ENCODE measurements at regions not wholly inside any gene's neighbourhood (a gene's known extent, or its start where the extent isn't known, plus 50 kb on each side); places are given as distances from the start of the nearest gene placed in this dataset.

- TF ChIP-seq, protein P1, sequence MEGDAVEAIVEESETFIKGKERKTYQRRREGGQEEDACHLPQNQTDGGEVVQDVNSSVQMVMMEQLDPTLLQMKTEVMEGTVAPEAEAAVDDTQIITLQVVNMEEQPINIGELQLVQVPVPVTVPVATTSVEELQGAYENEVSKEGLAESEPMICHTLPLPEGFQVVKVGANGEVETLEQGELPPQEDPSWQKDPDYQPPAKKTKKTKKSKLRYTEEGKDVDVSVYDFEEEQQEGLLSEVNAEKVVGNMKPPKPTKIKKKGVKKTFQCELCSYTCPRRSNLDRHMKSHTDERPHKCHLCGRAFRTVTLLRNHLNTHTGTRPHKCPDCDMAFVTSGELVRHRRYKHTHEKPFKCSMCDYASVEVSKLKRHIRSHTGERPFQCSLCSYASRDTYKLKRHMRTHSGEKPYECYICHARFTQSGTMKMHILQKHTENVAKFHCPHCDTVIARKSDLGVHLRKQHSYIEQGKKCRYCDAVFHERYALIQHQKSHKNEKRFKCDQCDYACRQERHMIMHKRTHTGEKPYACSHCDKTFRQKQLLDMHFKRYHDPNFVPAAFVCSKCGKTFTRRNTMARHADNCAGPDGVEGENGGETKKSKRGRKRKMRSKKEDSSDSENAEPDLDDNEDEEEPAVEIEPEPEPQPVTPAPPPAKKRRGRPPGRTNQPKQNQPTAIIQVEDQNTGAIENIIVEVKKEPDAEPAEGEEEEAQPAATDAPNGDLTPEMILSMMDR (IDR thresholded peaks at IDR 0.05) = no peak
- TF ChIP-seq POLR2A (IDR thresholded peaks at IDR 0.05) = no peak
Measured at GRCh38 chr3:193978486-193978885, 157.5 kb upstream of the HES1 start.

All from esophagus squamous epithelium (tissue), 4 donors.